ENCODE measurements at regions not wholly inside any gene's neighbourhood (a gene's known extent, or its start where the extent isn't known, plus 50 kb on each side); places are given as distances from the start of the nearest gene placed in this dataset.

DNA sequence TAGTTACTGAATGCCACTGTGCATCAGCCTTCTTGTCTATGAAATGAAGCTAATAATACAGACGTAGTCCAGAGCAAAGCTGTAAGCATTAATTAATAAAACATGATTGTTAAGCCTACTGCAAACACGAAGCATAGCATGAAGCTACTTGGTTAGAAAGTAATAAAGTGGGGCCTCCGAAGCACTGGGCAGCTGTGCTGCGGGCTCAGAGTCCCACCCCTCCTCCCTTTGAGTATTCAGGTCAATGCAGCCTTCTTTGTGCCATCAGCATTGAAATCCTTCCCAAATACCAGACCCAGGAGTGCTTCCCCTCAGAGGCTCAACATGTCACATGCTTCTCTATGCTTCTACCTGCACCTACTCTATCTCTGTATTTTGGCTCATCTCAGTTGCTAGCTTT is 1112.6 kb downstream of the IGSF11 start:
- H3K27ac Mint-ChIP-seq (ENCODE audit: unreplicated experiment) = no peak overlapping the region
- no peak for DNase-seq
- TF ChIP-seq, protein P1, sequence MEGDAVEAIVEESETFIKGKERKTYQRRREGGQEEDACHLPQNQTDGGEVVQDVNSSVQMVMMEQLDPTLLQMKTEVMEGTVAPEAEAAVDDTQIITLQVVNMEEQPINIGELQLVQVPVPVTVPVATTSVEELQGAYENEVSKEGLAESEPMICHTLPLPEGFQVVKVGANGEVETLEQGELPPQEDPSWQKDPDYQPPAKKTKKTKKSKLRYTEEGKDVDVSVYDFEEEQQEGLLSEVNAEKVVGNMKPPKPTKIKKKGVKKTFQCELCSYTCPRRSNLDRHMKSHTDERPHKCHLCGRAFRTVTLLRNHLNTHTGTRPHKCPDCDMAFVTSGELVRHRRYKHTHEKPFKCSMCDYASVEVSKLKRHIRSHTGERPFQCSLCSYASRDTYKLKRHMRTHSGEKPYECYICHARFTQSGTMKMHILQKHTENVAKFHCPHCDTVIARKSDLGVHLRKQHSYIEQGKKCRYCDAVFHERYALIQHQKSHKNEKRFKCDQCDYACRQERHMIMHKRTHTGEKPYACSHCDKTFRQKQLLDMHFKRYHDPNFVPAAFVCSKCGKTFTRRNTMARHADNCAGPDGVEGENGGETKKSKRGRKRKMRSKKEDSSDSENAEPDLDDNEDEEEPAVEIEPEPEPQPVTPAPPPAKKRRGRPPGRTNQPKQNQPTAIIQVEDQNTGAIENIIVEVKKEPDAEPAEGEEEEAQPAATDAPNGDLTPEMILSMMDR (IDR thresholded peaks at IDR 0.05; ENCODE audit: unreplicated experiment) = no peak
- H3K4me1 Mint-ChIP-seq (ENCODE audit: low read depth, unreplicated experiment) = no peaks in the 10 kb centered on the region
- no peaks in the 10 kb centered on the region for H3K9me3 Mint-ChIP-seq (ENCODE audit: low read depth, unreplicated experiment)
- no peaks in the 10 kb centered on the region for H3K36me3 Mint-ChIP-seq (ENCODE audit: insufficient read depth, unreplicated experiment)
- CTCF ChIA-PET = no interaction called here
- BruUV-seq (replicated peaks) = no TSS peak
- intact Hi-C loops (cut with micrococcal nuclease; ENCODE audit: unreplicated experiment) = no loop called here
- H3K4me3 Mint-ChIP-seq (ENCODE audit: low read depth, unreplicated experiment) = no peak overlapping the region
- no peaks in the 10 kb centered on the region for H3K27me3 Mint-ChIP-seq (ENCODE audit: unreplicated experiment)

DNA sequence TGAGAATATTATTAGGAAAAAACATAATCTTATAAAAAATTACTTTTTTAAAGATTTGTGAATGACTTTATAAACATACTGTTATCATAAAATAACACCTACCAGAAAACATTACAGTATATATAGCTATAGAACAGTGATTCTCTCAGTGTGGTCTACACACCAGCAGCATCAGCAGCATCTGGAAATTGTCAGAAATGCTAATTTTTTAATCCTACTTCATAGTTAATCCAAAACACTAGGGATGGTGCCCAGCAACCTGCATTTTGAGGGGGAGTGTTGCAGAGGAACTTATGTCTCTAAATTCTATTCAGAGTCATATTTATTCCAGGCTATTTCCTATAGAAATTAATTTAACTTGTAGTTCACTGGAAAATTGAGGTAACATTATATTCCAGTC is 1107.8 kb downstream of the IGSF11 start:
- Mint-ChIP-seq H3K27me3 (ENCODE audit: unreplicated experiment) (no peaks in the 10 kb centered on the region), H3K4me1 (ENCODE audit: low read depth, unreplicated experiment) (no peaks in the 10 kb centered on the region), H3K9me3 (ENCODE audit: low read depth, unreplicated experiment) (no peaks in the 10 kb centered on the region), H3K36me3 (ENCODE audit: insufficient read depth, unreplicated experiment) (no peaks in the 10 kb centered on the region), H3K27ac (ENCODE audit: unreplicated experiment) (no peak overlapping the region), H3K4me3 (ENCODE audit: low read depth, unreplicated experiment) (no peak overlapping the region)
- no peak for DNase-seq
- no TSS peak for BruUV-seq (replicated peaks)
- intact Hi-C loops (cut with micrococcal nuclease; ENCODE audit: unreplicated experiment) = no loop called here
- CTCF ChIA-PET = interaction anchor here (0.5 kb wide), 1 partner anchor 23 kb away, joined by 5 read pairs; no protein-coding TSS in a partner anchor
- TF ChIP-seq, protein P1 (IDR thresholded peaks at IDR 0.05; ENCODE audit: unreplicated experiment) = no peak

DNA sequence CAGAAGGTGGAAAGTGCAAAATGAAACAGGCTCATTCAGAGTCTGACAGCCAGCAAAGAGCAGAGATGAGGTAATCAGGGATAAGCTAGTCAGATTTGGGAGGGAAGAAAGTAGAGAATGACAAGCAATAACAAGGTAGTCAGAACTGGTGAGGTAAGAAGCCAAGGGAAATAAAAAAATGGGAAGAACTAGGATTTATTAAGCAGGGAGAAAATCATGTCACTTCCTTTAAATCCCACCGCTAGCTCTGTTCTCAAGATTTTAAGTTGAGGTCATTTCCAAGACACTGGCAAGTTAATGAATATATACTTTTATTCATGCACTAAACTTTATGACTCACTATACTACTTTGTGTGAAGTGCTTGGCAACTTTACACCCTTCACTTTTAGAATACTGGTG is 1106.8 kb downstream of the IGSF11 start:
- H3K27ac Mint-ChIP-seq (ENCODE audit: unreplicated experiment) = no peak overlapping the region
- intact Hi-C loops (cut with micrococcal nuclease; ENCODE audit: unreplicated experiment) = no loop called here
- no TSS peak for BruUV-seq (replicated peaks)
- no peak for DNase-seq
- no peak overlapping the region for H3K4me3 Mint-ChIP-seq (ENCODE audit: low read depth, unreplicated experiment)
- no peaks in the 10 kb centered on the region for H3K9me3 Mint-ChIP-seq (ENCODE audit: low read depth, unreplicated experiment)
- CTCF ChIA-PET = interaction anchor here (0.6 kb wide), 1 partner anchor 24 kb away, joined by 3 read pairs; no protein-coding TSS in a partner anchor
- TF ChIP-seq, protein P1 (IDR thresholded peaks at IDR 0.05; ENCODE audit: unreplicated experiment) = no peak
- H3K27me3 Mint-ChIP-seq (ENCODE audit: unreplicated experiment) = no peaks in the 10 kb centered on the region
- H3K36me3 Mint-ChIP-seq (ENCODE audit: insufficient read depth, unreplicated experiment) = no peaks in the 10 kb centered on the region
- no peaks in the 10 kb centered on the region for H3K4me1 Mint-ChIP-seq (ENCODE audit: low read depth, unreplicated experiment)

DNA sequence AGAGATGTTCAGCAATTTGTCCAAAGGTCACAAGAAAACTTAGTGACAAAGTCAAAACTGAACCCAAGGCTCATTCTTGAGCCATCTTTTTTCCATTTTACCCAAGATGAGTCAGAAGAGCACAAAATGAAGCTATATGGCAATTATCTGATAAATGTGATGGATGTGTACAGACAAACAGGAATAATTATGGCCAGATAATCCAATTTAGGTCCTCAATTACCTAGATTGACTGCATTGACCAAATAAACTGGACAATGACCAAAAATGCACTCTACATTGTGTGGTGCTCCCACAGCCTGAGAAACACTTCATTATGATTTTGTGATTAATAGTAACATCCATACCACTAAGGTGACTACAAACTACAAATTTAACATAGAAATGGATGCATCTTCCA is 1105.8 kb downstream of the IGSF11 start:
- TF ChIP-seq, protein P1 (IDR thresholded peaks at IDR 0.05; ENCODE audit: unreplicated experiment) = no peak
- Mint-ChIP-seq H3K36me3 (ENCODE audit: insufficient read depth, unreplicated experiment) (no peaks in the 10 kb centered on the region), H3K27me3 (ENCODE audit: unreplicated experiment) (no peaks in the 10 kb centered on the region), H3K4me3 (ENCODE audit: low read depth, unreplicated experiment) (no peak overlapping the region), H3K9me3 (ENCODE audit: low read depth, unreplicated experiment) (no peaks in the 10 kb centered on the region), H3K4me1 (ENCODE audit: low read depth, unreplicated experiment) (no peaks in the 10 kb centered on the region), H3K27ac (ENCODE audit: unreplicated experiment) (no peak overlapping the region)
- no TSS peak for BruUV-seq (replicated peaks)
- DNase-seq = no peak
- CTCF ChIA-PET = no interaction called here
- intact Hi-C loops (cut with micrococcal nuclease; ENCODE audit: unreplicated experiment) = no loop called here
